HG03520 (cell line): ENCODE measurements at regions not wholly inside any gene's neighbourhood (a gene's known extent, or its start where the extent isn't known, plus 50 kb on each side); places are given as distances from the start of the nearest gene placed in this dataset.

Source experiments
- ATAC-seq: cut with Tn5 transposase; IDR thresholded peaks from one replicate; pipeline ENCODE4 v1.9.1; 2021; ENCODE audit warnings: mild to moderate bottlenecking, moderate library complexity; ENCODE audit not compliant: unreplicated experiment

DNA sequence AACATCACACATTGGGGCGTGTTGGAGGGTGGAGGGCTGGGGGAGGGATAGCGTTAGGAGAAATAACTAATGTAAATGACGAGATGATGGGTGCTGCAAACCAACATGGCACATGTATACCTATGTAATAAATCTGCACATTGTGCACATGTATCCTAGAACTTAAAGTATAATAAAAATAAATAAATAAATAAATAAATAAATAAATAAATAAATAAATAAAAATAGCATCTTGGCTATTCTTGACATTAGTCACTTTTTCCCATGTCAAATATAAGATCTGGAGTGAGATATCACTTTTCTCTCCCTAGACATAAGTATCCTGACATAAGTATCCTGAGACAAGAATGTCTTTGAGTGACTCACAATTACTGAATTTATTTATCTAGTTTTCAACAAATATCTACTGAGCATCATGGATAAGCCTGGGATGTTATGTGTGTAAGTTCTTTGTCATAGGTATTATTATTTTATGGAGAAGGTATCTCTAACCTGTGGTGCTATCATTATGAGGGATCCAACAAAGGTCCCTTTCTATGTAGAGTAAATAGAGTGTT is 691.3 kb downstream of the SORCS1 start:
- no peak for ATAC-seq

GRCh38 chr10:106467506-106467905 is 697.0 kb downstream of the SORCS1 start:
- no peak for ATAC-seq

- no peak for ATAC-seq
Observed at GRCh38 chr10:106457522-106457921, 707.0 kb downstream of the SORCS1 start.

GRCh38 chr10:106454233-106454632 is 710.3 kb downstream of the SORCS1 start:
- ATAC-seq, result no peak

GRCh38 chr10:106450966-106451365 is 713.5 kb downstream of the SORCS1 start:
- no peak for ATAC-seq

DNA sequence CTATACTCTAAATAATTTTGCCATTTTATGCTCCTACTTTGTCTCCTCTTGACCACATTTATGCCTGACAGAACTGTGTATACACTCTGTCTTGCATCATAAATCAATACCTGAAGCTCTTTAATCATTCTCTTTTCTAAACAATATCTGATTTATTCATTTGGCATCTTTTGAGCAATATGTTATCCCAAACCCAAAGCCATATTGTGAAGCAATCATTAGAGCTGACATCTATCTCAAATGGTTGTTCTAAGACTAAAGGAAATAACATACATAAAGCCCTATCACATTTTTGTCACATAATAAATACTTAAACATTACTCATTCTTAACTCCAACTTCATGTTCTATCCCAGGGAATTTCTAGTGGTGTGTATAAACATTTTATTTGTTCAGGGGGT is 717.6 kb downstream of the SORCS1 start:
- no peak for ATAC-seq

DNA sequence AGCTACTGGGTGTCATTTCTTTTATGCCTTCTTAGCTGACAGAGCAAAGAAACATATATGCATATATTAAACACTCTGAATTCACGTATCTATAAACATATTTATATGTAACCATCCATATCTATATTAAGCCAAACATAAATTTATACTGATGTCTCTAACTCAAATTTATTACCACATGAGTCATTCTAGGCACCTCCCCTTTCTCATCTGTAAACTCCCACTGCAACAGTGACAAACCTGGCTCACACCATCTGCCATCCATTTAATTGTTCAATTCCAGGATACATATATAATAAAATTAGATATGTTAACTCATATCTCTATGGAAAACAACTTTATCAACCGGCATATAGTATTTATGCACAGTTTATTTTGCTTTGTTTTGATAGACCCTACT is 722.3 kb downstream of the SORCS1 start:
- ATAC-seq, result no peak

GRCh38 chr10:106440767-106441166 is 723.7 kb downstream of the SORCS1 start:
- no peak for ATAC-seq

GRCh38 chr10:106440355-106440754 is 724.2 kb downstream of the SORCS1 start:
- no peak for ATAC-seq

DNA sequence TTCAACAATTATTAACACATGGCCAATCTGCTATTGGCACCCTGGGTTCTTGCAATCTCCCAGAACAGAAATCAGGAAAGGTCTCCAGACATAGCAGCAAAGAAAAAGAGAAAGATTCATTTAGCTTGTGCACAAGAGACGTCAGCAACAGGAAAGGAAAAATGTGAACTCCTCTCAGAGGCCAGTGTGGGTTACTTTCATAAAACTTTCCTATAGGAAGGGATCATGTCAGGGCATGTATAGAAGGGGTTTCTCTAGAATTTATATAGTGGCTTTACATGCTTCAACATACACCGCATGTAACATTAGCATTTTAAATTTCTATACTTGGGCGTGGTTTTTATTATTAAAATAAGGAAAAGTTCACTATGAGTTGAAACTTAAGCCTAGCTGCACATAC is 725.1 kb downstream of the SORCS1 start:
- no peak for ATAC-seq

- no peak for ATAC-seq
Observed at GRCh38 chr10:106438386-106438785, 726.1 kb downstream of the SORCS1 start.

- ATAC-seq, result no peak
Observed at GRCh38 chr10:106436123-106436715, 728.3 kb downstream of the SORCS1 start.

GRCh38 chr10:106435081-106435480 is 729.4 kb downstream of the SORCS1 start:
- ATAC-seq, result no peak

DNA sequence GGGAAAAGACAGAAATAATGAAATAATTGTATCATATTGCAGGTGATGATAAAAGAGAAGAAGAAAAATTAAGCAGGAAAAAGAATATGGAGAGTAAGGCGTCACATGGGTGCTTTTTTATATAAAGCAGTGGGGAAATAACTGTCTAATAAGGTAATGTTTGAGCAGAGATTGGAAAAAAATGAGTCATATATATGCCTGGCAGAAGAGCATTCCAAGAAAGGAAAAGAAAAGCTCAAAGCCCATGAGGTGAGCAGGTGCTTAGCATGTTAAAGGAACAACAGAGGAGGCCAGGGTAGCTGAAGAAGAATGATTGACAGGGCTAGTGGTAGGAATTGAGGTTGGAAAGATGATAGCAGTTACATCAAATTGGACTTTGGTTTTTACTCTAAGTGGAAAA is 739.5 kb downstream of the SORCS1 start:
- no peak for ATAC-seq

GRCh38 chr10:106424054-106424453 is 740.5 kb downstream of the SORCS1 start:
- ATAC-seq, result no peak

- ATAC-seq, result no peak
Observed at GRCh38 chr10:106410331-106410730, 754.2 kb downstream of the SORCS1 start.

GRCh38 chr10:106405141-106405540 is 759.4 kb downstream of the SORCS1 start:
- ATAC-seq, result no peak

- no peak for ATAC-seq
Observed at GRCh38 chr10:106402458-106402857, 762.0 kb downstream of the SORCS1 start.

- ATAC-seq, result no peak
Observed at GRCh38 chr10:106401967-106402366, 762.5 kb downstream of the SORCS1 start.

- ATAC-seq, result no peak
Observed at GRCh38 chr10:106401161-106401560, 763.3 kb downstream of the SORCS1 start.

- no peak for ATAC-seq
Observed at GRCh38 chr10:106399112-106399511, 765.4 kb downstream of the SORCS1 start.

DNA sequence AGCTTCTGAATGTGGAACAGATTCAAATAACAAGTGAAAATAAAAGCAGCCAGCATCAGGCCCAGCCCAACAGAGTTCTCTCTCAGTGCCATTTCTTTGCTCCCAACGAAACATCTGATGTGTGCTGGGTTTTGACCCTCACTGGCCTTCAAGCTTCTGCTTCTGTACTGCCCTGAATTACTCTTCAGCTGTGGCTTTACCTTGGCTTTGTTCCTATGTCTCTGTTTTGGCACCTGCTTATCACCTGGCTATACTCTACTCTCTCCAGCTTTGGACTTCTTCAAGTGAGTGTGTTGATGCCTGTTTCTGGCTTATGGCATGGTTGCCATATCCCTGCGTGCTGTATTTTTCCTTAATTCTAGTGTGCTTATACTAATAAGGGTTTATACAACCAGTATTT is 768.3 kb downstream of the SORCS1 start:
- ATAC-seq, result no peak
